B cell (primary cell): ENCODE measurements at regions not wholly inside any gene's neighbourhood (a gene's known extent, or its start where the extent isn't known, plus 50 kb on each side); places are given as distances from the start of the nearest gene placed in this dataset.

Experiments used
- ATAC-seq: fragments of 200-7000 bp; cut with Tn5 transposase; one replicate; pipeline ENCODE4 v1.10.0; 2021; ENCODE audit warnings: low read depth, mild to moderate bottlenecking, moderate number of reproducible peaks, moderate library complexity
- CTCF ChIA-PET: fragments of 350-600 bp; sonication (Branson Sonifier 250); formaldehyde crosslinking; loops from one replicate; lab custom pipeline; 2021; ENCODE audit warnings: antibody characterized with exemption, inconsistent platforms; lab: Charles Lee
- POLR2A ChIA-PET: fragments of 350-600 bp; sonication (Branson Sonifier 250); formaldehyde crosslinking; loops from one replicate; lab custom pipeline; 2021; ENCODE audit warnings: antibody characterized with exemption; lab: Charles Lee
- DNase-seq: peaks from one replicate; pipeline ENCODE4 v3.0.0; 2013
- H2AFZ ChIP-seq: 2 replicates; pipeline ENCODE4 v1.6.1; 2012; ENCODE audit warnings: mild to moderate bottlenecking, low read depth, low read length; ENCODE audit not compliant: insufficient read depth, poor library complexity, severe bottlenecking
- H3K27ac ChIP-seq, 2 donors: 1 replicate in 1 of 2; 2 replicates in 1 of 2; pipeline ENCODE4 v1.5.1; 2012 to 2013; ENCODE audit warnings: low read length in 2 of 2, mild to moderate bottlenecking in 2 of 2, moderate library complexity in 1 of 2
- H3K27me3 ChIP-seq, 4 experiments: fragments of 200-600 bp in 1 of 4; sonication (generic) in 1 of 4; replicated peaks in 1 of 4; 1 replicate in 2 of 4; 2 replicates in 2 of 4; pipeline versions ENCODE4 v1.6.1 to v1.7.0; 2013 to 2016; ENCODE audit warnings: low read length in 3 of 4, mild to moderate bottlenecking in 2 of 4, mixed read lengths in 1 of 4, moderate library complexity in 1 of 4; ENCODE audit not compliant: insufficient read depth in 4 of 4, control insufficient read depth in 3 of 4; ENCODE audit errors: control extremely low read depth in 1 of 4
- H3K36me3 ChIP-seq, 2 experiments: replicated peaks in 1 of 2; 1 replicate in 1 of 2; 2 replicates in 1 of 2; pipeline versions ENCODE4 v1.6.1 to v1.7.1; 2013; ENCODE audit warnings: low read length in 1 of 2; ENCODE audit not compliant: insufficient read depth in 2 of 2, control insufficient read depth in 1 of 2; ENCODE audit errors: control extremely low read depth in 1 of 2, extremely low read depth in 1 of 2
- H3K4me1 ChIP-seq, 2 donors: fragments of 200-600 bp in 1 of 2; sonication (generic) in 1 of 2; 1 replicate in 1 of 2; 2 replicates in 1 of 2; pipeline versions ENCODE4 v1.5.1 to v1.6.1; 2013 to 2017; ENCODE audit warnings: low read length in 2 of 2; ENCODE audit not compliant: control insufficient read depth in 2 of 2, insufficient read depth in 2 of 2
- H3K4me2 ChIP-seq: replicated peaks from 2 replicates; pipeline ENCODE3; 2012; ENCODE audit warnings: mild to moderate bottlenecking, low read depth, low read length; ENCODE audit not compliant: poor library complexity, severe bottlenecking
- H3K4me3 ChIP-seq, 5 experiments: fragments of 200-600 bp in 1 of 5; sonication (generic) in 1 of 5; 1 replicate in 3 of 5; 2 replicates in 2 of 5; pipeline versions ENCODE4 v1.5.1 to v1.7.0; 2011 to 2016; ENCODE audit warnings: low read length in 4 of 5, mild to moderate bottlenecking in 4 of 5, low read depth in 2 of 5, control low read depth in 1 of 5, moderate library complexity in 1 of 5; ENCODE audit not compliant: insufficient read depth in 1 of 5; ENCODE audit errors: control extremely low read depth in 1 of 5, extremely low read depth in 1 of 5
- H3K79me2 ChIP-seq: fragments of 200-600 bp; sonication (generic); one replicate; pipeline ENCODE4 v1.6.0; 2016; ENCODE audit warnings: low read length; ENCODE audit not compliant: control insufficient read depth, insufficient read depth
- H3K9ac ChIP-seq: fragments of 200-600 bp; sonication (generic); 2 replicates; pipeline ENCODE4 v1.6.1; 2017; ENCODE audit warnings: mild to moderate bottlenecking, low read length, moderate library complexity
- H3K9me3 ChIP-seq, 3 donors: one replicate each; pipeline versions ENCODE4 v1.6.1 to v1.7.1; 2013; ENCODE audit warnings: low read length in 2 of 3; ENCODE audit not compliant: control insufficient read depth in 2 of 3, insufficient read depth in 1 of 3; ENCODE audit errors: control extremely low read depth in 1 of 3
- H4K20me1 ChIP-seq: 2 replicates; pipeline ENCODE4 v1.6.0; 2012; ENCODE audit warnings: mild to moderate bottlenecking, low read length; ENCODE audit not compliant: insufficient read depth, control insufficient read depth, poor library complexity, severe bottlenecking
- H3K27ac Mint-ChIP-seq: one replicate; pipeline ENCODE4 v1.8.0; 2021; ENCODE audit warnings: mixed read lengths
- H3K27me3 Mint-ChIP-seq: one replicate; pipeline ENCODE4 v1.8.0; 2021; ENCODE audit warnings: mixed read lengths
- H3K4me1 Mint-ChIP-seq: one replicate; pipeline ENCODE4 v1.8.0; 2021; ENCODE audit warnings: mixed read lengths
- H3K4me3 Mint-ChIP-seq: one replicate; pipeline ENCODE4 v1.8.0; 2021; ENCODE audit warnings: mixed read lengths
- H3K9me3 Mint-ChIP-seq: one replicate; pipeline ENCODE4 v1.8.0; 2022; ENCODE audit warnings: mixed read lengths; ENCODE audit not compliant: insufficient read depth
- EZH2 ChIP-seq: IDR thresholded peaks from 2 replicates; pipeline ENCODE4 v1.6.1; 2012; ENCODE audit warnings: borderline replicate concordance, low read depth, mild to moderate bottlenecking, moderate library complexity, low read length; ENCODE audit not compliant: insufficient read depth, poor library complexity, severe bottlenecking
- WGBS: methylation state at CpG from one replicate; pipeline ENCODE4 v1.1.5; 2013; ENCODE audit warnings: missing lambda C conversion rate; ENCODE audit not compliant: insufficient coverage; 5-methylcytosine and 5-hydroxymethylcytosine counted together
- intact Hi-C: fragments of 100-400 bp; cut with micrococcal nuclease; formaldehyde crosslinking; loops from one replicate; pipeline ENCODE4 v1.10.0; 2022
- TF ChIP-seq, protein P1 (sequence below): fragments of 200-600 bp; IDR thresholded peaks from one replicate; pipeline ENCODE4 v1.8.0; 2022; ENCODE audit warnings: antibody characterized with exemption, mild to moderate bottlenecking

DNA sequence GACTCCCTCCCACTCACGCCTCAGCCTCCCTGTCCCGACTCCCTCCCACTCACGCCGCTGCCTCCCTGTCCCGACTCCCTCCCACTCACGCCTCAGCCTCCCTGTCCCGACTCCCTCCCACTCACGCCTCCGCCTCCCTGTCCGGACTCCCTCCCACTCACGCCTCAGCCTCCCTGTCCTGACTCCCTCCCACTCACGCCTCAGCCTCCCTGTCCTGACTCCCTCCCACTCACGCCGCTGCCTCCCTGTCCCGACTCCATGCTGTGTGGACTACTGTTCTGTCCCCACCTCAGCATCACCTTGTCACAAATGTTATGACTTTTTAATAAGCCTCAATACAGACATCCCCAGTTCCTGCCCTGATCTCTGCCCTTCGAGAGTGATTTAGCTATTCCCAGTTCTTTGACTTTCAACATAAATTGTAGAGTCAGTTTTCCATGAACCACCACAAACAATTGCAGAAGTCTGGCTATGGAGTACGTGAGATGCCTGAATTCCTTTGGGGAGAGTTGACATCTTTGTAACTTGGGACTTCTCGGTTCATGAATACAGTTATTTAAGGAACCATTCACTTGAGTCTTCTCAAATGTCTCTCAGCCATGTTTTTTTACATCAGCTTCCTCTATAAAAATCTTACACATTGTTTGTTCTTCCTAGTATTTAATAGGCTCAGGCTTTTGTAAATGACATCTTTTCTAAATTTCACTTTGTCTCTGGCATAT is 71.9 kb downstream of the FOXL3 start:
- H3K4me1 Mint-ChIP-seq = peaks cover 47% of the 10 kb centered on the region
- POLR2A ChIA-PET = no interaction called here

More for the DNA sequence above, 71.9 kb downstream of the FOXL3 start:
- peaks cover 46% of the 10 kb centered on the region for H3K27me3 Mint-ChIP-seq
- peak overlapping the region; percentile 47 for H3K27ac Mint-ChIP-seq
- no peak for DNase-seq
- ATAC-seq = no peak
- H3K4me3 Mint-ChIP-seq = peak overlapping the region; percentile 74
- CTCF ChIA-PET = no interaction called here
- 94% methylated on average over 10 of the region's 18 CpGs for WGBS
- Histone ChIP-seq H4K20me1 (no peaks in the 10 kb centered on the region), H3K9ac (peak overlapping the region; percentile 49), H3K36me3 (no peaks in the 10 kb centered on the region), H3K4me2 (peak overlapping the region; percentile 74), H3K4me1 (peaks cover 51 to 53% of the 10 kb centered on the region in 2 donors), H3K4me3 (peak overlapping the region; percentile 21 to 65 (median 39)), H3K27me3 (peaks cover 0 to 40% (median 16%) of the 10 kb centered on the region in 4 experiments), H2AFZ (peak overlapping the region; percentile 64), H3K9me3 (peaks cover 0 to 74% (median 13%) of the 10 kb centered on the region in 3 donors), H3K27ac (no peak overlapping the region), H3K79me2 (no peaks in the 10 kb centered on the region)
- intact Hi-C loops = no loop called here
- H3K9me3 Mint-ChIP-seq = peaks cover 2% of the 10 kb centered on the region
- TF ChIP-seq, protein P1, sequence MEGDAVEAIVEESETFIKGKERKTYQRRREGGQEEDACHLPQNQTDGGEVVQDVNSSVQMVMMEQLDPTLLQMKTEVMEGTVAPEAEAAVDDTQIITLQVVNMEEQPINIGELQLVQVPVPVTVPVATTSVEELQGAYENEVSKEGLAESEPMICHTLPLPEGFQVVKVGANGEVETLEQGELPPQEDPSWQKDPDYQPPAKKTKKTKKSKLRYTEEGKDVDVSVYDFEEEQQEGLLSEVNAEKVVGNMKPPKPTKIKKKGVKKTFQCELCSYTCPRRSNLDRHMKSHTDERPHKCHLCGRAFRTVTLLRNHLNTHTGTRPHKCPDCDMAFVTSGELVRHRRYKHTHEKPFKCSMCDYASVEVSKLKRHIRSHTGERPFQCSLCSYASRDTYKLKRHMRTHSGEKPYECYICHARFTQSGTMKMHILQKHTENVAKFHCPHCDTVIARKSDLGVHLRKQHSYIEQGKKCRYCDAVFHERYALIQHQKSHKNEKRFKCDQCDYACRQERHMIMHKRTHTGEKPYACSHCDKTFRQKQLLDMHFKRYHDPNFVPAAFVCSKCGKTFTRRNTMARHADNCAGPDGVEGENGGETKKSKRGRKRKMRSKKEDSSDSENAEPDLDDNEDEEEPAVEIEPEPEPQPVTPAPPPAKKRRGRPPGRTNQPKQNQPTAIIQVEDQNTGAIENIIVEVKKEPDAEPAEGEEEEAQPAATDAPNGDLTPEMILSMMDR = no peak
- no peak for TF ChIP-seq EZH2
